GM21423 (cell line): ENCODE measurements at regions not wholly inside any gene's neighbourhood (a gene's known extent, or its start where the extent isn't known, plus 50 kb on each side); places are given as distances from the start of the nearest gene placed in this dataset.

Experiments
- ATAC-seq: cut with Tn5 transposase; IDR thresholded peaks from one replicate; pipeline ENCODE4 v1.9.1; 2021; ENCODE audit warnings: mild to moderate bottlenecking, moderate library complexity; ENCODE audit not compliant: unreplicated experiment

DNA sequence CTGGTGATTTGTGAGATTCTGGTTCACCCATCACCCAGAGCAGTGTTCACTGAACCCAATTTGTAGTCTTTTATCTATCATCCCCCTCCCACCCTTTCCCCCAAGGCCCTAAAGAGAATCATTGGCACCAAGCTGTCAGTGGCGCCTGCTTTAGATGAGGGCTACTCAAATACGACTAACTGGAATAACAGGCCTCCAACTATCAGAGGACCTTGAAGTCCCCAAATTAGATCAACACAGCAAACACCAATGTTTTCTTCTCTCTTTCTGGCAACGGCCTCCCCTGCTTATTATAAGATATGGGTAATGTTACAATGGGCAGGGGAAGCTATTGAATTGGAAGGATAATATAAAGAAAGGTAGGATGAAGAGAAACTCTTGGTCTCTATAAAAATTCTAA is 232.3 kb downstream of the SCG2 start:
- no peak for ATAC-seq

- ATAC-seq = no peak
Observed at GRCh38 chr2:223383315-223383714, 218.8 kb downstream of the SCG2 start.

DNA sequence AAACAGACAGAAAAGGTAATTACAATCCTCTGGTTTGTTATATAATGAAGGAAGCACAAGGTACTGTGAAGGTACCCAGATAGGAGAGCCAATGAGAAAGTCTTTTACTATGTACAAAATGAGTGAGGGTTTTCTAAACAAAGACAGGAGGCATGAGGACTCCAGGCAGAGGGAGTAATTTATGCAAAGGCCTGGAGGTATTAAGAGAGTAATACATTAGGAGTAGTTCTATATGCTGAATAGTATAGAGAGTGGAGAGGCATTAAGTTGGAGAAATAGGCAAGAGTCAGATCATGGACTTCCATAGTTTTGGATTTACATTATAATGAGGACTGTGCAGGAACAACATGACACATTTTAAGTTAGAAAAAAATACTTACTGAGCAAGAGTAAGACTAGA is 216.0 kb downstream of the SCG2 start:
- ATAC-seq = no peak

DNA sequence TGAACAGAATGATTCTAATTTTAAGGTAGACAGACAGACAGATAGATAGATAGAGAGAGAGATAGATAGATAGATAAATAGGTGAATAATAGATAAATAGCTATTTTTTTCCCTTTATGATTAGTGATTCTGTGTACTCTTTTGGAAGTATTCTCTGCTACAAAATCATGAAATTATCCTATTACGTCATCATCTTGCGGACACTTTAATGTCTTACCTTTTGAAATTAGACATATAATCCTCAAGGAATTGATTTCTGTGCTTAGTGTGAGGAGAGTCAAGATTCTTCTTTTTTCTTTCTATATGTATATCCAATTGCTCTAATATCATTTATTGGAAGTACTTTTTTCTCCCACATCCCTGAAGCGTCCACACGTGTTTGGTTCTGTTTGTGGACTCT is 215.2 kb downstream of the SCG2 start:
- no peak for ATAC-seq

DNA sequence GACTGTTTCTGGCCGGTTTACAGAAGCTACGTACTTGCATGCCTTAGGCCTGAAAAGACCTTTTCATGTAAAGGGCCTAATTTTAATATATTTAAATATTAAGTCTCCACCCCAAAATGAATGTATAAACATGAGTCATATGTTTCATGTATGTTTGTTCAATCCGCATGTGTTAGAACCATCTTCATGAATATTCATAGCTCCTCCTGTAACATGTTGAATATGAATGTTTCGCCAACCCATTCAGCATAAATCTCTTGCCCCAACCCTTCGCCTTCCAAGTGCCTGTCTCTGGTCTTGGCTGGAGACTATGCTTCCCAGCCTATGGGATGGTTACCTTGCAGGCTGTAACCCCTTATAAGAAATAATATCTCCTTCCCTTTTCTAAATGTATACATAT is 212.5 kb downstream of the SCG2 start:
- ATAC-seq = no peak

GRCh38 chr2:223396993-223397392 is 205.2 kb downstream of the SCG2 start:
- no peak for ATAC-seq

- ATAC-seq = no peak
Observed at GRCh38 chr2:223399357-223399957, 202.7 kb downstream of the SCG2 start.

GRCh38 chr2:223404616-223405015 is 197.5 kb downstream of the SCG2 start:
- ATAC-seq = no peak

DNA sequence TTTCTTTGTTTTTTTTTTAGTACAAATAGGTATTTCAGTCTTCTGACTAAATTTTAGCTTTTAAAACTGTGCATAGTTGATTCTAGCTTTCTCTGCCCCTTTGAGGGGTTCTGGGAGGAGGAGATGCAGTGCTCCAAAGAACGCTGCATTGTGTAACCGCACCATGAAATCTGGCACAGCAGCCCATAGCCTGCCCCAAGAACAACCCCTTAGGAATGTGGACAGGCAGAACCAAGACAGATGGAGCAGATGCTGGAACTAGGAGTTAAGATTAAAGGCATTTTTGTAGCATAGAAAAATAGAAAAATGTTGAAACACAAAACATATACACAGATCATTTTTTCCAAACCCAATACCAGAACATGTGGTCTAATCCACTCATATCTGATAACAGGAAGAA is 187.5 kb downstream of the SCG2 start:
- ATAC-seq = no peak

DNA sequence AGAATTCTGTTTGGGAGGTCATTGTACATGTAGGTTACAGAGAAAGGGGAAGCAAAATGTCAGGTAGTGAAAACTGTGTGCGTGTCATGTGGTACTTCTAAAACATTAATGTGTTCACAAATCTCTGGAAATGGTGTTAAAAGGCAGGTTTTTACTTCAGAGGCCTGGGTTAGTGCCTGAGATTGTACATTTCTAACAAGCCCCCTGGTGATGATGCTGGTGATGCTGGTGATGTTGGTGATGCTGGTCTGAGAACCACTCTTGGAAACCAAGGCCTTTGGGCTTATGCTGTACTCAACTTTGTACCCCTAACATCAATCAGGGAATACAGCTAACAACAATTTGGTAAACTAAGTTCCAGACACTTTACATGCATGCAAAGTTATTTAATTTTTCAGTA is 187.1 kb downstream of the SCG2 start:
- ATAC-seq = no peak

- no peak for ATAC-seq
Observed at GRCh38 chr2:223416815-223417610, 185.1 kb downstream of the SCG2 start.

- no peak for ATAC-seq
Observed at GRCh38 chr2:223418131-223418530, 184.0 kb downstream of the SCG2 start.

DNA sequence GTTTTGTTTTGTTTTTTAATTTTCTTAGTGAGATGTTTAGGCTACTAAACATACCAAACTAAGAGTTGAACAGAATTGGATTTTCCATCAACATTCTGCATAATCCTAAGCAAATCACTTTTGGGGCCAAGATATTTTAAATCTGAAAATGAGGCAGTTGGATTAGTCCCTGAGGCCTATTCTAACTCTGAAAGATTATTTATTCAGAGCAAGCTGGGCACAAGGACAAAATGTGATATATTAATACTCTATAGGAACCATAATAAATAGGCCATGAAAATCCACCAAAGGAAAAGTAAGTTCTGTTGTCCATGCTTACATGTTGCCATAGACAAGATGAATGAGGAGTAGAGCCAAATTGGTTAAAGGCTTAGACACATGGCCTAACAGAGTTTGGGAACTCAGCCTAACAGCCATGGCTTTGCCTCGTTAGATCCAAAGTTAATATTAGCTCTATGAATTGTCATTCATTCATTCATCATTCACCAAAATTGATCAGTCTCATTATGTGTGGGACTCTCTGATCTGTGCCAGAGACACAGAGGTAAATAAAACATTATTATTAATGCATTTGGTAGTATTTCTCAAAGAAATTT is 183.5 kb downstream of the SCG2 start:
- ATAC-seq = no peak

DNA sequence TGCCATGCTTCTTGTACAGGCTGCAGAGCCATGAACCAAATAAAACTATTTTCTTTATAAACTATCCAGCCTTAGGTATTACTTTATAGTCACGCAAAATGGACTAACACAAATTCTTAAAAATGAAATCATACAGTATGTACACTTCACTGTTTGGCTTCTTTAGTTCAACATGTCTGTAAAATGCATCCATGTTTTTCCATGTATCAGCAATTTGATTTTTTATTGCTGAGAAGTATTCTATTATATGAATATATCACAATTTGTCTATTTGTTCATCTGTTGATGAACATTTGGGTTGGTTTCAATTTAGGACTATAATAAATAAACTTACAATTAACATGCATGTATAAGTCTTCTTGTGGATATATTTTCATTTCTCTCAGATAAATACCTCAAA is 182.1 kb downstream of the SCG2 start:
- no peak for ATAC-seq

DNA sequence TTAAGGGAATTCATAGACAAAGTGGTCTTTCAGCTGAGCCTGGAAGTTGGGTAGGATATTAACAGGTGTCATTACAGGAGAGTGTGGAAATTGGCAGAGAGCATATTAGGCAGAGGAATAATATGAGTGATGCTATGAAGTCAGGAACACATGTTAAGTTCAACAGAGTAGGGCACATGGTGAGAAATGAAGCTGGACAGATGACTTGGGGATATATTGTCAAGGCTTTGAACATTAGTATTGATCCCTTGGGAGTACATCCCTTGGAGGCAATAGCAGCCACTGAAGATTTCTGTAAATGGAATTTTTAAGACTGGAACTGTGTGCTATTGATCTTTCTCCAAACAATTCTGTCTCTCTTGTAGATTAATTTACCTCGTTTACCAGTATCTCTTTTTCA is 170.7 kb downstream of the SCG2 start:
- no peak for ATAC-seq

- ATAC-seq = no peak
Observed at GRCh38 chr2:223433461-223433860, 168.7 kb downstream of the SCG2 start.

- ATAC-seq = no peak
Observed at GRCh38 chr2:223437788-223438187, 164.4 kb downstream of the SCG2 start.

- no peak for ATAC-seq
Observed at GRCh38 chr2:223439184-223439583, 163.0 kb downstream of the SCG2 start.

GRCh38 chr2:223439786-223440185 is 162.4 kb downstream of the SCG2 start:
- ATAC-seq = no peak

DNA sequence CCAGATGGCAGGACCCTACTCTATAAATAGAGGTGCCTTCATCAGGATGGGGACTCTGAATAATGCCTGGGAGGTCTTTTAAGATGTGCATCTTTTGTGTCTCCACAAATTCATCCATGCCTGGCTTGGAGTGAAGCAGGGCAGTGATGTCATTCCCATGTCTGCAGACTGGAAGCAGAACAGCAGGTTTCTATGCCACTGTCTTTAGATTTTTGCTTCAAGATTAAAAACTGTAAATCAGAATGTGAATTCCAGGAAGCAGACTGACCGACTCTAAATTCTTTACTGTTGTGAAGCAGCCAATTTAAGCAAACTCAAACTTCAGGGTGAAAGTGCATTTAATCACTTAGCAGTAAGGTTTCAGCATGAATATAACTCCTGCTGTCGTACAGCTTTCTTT is 159.3 kb downstream of the SCG2 start:
- no peak for ATAC-seq

DNA sequence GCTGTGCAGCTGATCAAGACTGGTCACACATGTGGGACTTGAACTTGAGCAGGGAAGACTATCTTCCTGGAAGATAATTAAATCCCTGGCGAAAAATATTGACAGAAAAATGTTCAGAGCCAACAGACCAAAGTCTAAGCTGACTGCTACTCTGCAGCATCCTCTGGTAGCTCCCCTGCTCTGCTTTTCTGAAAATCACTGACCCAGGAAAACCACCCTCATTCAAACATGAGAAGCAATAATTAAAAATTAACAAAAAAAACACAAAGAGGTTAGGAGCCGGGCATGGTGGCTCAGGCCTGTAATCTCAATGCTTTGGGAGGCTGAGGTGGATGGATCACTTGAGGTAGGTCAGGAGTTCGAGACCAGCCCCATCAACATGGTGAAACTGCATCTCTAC is 151.9 kb downstream of the SCG2 start:
- no peak for ATAC-seq

DNA sequence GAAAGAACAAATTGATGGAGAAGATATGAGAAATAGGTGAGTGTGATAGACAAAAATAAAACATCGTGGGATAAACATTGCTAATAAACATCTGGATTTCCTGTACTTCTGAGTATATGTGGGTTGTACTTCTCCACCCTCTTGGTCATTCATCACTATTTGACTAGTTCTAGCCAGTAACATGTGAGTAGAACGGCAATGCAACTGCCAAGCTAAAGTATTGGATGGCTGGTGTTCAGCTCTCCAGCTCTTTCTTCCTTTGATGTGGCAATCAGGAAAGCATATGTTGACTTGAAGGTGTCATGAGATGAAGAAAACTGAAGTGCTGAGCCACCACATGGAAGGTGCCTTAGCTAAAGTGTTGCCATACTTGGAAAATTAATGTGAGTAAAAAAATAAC is 144.9 kb downstream of the SCG2 start:
- ATAC-seq = no peak
